Peyer's patch (tissue), 4 donors: ENCODE measurements at regions not wholly inside any gene's neighbourhood (a gene's known extent, or its start where the extent isn't known, plus 50 kb on each side); places are given as distances from the start of the nearest gene placed in this dataset.

Source experiments
- DNase-seq, 3 donors: peaks; one replicate each; pipeline ENCODE4 v3.0.0-alpha.2; 2017 to 2019
- H3K27ac ChIP-seq, 4 donors: fragments of 200-600 bp; sonication (generic); one replicate each; pipeline ENCODE4 v1.5.1; 2016 to 2019
- H3K27me3 ChIP-seq, 2 donors: fragments of 200-600 bp; sonication (generic); one replicate each; pipeline ENCODE4 v1.5.1; 2019
- H3K36me3 ChIP-seq, 3 donors: fragments of 200-600 bp; sonication (generic); one replicate each; pipeline ENCODE4 v1.5.1; 2016 to 2019
- H3K4me1 ChIP-seq, 4 donors: fragments of 200-600 bp; sonication (generic); one replicate each; pipeline ENCODE4 v1.5.1; 2016 to 2019
- H3K4me3 ChIP-seq, 4 donors: fragments of 200-600 bp; sonication (generic); 1 replicate in 3 of 4; 2 replicates in 1 of 4; pipeline ENCODE4 v1.5.1; 2016 to 2019; ENCODE audit warnings: mild to moderate bottlenecking in 1 of 4
- H3K9me3 ChIP-seq, 4 donors: fragments of 200-600 bp; sonication (generic); one replicate each; pipeline ENCODE4 v1.5.1; 2016 to 2019; ENCODE audit warnings: mild to moderate bottlenecking in 1 of 4
- POLR2A ChIP-seq, 2 donors: fragments of 450-650 bp; IDR thresholded peaks; one replicate each; pipeline ENCODE4 v1.5.1; 2017; ENCODE audit warnings: antibody characterized with exemption in 2 of 2, mild to moderate bottlenecking in 2 of 2, moderate library complexity in 2 of 2
- TF ChIP-seq, protein P1 (sequence below), 6 experiments: fragments of 450-650 bp in 4 of 6; fragments of 200-600 bp in 2 of 6; sonication (generic) in 1 of 6; IDR thresholded peaks; one replicate each; pipeline ENCODE4 v1.5.1; 2017 to 2019; ENCODE audit warnings: antibody characterized with exemption in 6 of 6, mild to moderate bottlenecking in 3 of 6, moderate library complexity in 1 of 6

DNA sequence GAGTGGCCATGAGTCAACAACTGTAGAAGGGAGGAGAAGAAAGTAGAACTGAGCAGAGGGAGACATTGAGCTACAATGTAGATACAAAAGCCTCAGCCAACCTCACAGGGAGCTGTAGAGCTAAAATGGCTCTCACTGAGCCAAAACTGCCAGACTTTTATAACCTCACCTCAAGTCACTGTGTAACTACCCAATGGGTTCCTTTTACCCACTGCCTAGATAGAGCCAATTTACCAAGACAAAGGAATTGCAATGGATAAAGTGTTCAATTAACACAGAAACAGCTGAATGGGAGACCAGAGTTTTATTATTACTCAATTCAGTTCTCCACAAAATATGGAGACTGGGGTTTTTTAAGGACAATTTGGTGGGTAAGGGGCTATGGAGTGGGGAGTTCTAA lies 938.9 kb upstream of the GRIA3 start:
- no peak overlapping the region for H3K27ac ChIP-seq
- no peak for TF ChIP-seq POLR2A (IDR thresholded peaks at IDR 0.05)
- TF ChIP-seq, protein P1, sequence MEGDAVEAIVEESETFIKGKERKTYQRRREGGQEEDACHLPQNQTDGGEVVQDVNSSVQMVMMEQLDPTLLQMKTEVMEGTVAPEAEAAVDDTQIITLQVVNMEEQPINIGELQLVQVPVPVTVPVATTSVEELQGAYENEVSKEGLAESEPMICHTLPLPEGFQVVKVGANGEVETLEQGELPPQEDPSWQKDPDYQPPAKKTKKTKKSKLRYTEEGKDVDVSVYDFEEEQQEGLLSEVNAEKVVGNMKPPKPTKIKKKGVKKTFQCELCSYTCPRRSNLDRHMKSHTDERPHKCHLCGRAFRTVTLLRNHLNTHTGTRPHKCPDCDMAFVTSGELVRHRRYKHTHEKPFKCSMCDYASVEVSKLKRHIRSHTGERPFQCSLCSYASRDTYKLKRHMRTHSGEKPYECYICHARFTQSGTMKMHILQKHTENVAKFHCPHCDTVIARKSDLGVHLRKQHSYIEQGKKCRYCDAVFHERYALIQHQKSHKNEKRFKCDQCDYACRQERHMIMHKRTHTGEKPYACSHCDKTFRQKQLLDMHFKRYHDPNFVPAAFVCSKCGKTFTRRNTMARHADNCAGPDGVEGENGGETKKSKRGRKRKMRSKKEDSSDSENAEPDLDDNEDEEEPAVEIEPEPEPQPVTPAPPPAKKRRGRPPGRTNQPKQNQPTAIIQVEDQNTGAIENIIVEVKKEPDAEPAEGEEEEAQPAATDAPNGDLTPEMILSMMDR (IDR thresholded peaks at IDR 0.05): no peak

GRCh38 chrX:122245943-122246342 lies 938.1 kb upstream of the GRIA3 start:
- TF ChIP-seq, protein P1 (IDR thresholded peaks at IDR 0.05): no peak
- TF ChIP-seq POLR2A (IDR thresholded peaks at IDR 0.05): no peak
- Histone ChIP-seq H3K4me1 (no peaks in the 10 kb centered on the region), H3K36me3 (no peaks in the 10 kb centered on the region), H3K27me3 (no peaks in the 10 kb centered on the region), H3K27ac (no peak overlapping the region), H3K9me3 (no peaks in the 10 kb centered on the region), H3K4me3 (no peak overlapping the region)
- no peak for DNase-seq

More for the DNA sequence above, 938.9 kb upstream of the GRIA3 start:
- H3K9me3 ChIP-seq: no peaks in the 10 kb centered on the region
- no peak for DNase-seq
- no peak overlapping the region for H3K4me3 ChIP-seq
- H3K27me3 ChIP-seq: no peaks in the 10 kb centered on the region
- H3K4me1 ChIP-seq: no peaks in the 10 kb centered on the region
- no peaks in the 10 kb centered on the region for H3K36me3 ChIP-seq

DNA sequence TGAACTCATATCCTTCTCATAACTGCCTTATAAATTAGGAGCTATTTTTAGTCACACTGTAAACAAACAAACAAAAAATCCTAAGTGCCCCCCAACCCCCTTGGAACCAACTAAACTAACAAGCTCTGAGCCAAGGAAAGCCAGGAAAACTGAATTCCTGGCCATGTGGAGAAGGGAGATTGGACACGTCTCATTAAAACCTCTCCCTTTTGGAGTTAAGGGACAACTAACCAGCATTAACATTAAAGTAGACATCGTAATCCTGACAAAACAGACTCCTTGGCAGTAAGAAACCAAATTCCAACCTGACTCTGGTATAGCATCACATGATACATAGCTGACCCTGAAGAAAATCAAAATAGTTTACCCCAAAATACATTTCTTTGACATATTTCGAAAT lies 937.1 kb upstream of the GRIA3 start:
- Histone ChIP-seq H3K4me3 (no peak overlapping the region), H3K27ac (no peak overlapping the region), H3K27me3 (no peaks in the 10 kb centered on the region), H3K4me1 (no peaks in the 10 kb centered on the region), H3K36me3 (no peaks in the 10 kb centered on the region), H3K9me3 (no peaks in the 10 kb centered on the region)
- no peak for TF ChIP-seq POLR2A (IDR thresholded peaks at IDR 0.05)
- TF ChIP-seq, protein P1 (IDR thresholded peaks at IDR 0.05): no peak
- no peak for DNase-seq

DNA sequence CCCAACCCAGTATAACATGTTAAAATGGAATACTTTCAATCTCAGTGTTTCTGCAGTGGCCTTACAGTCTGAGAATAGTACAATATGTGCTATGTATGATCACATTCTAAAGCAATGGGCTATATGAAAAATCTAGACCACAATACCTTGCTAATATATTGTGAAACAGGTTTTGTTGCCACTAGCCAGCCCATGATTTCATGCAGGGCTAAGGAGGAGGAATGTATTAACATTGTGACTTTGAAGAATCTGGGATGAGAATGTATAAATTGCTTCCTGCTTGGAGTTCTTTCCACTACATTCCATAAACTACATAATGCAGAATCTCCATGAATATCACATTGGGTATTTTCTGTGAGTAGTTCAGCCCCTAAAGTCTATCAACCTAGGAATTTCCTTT lies 935.4 kb upstream of the GRIA3 start:
- Histone ChIP-seq H3K9me3 (no peaks in the 10 kb centered on the region), H3K4me3 (no peak overlapping the region), H3K27ac (no peak overlapping the region), H3K27me3 (no peaks in the 10 kb centered on the region), H3K4me1 (no peaks in the 10 kb centered on the region), H3K36me3 (no peaks in the 10 kb centered on the region)
- TF ChIP-seq, protein P1 (IDR thresholded peaks at IDR 0.05): no peak
- no peak for TF ChIP-seq POLR2A (IDR thresholded peaks at IDR 0.05)
- no peak for DNase-seq

GRCh38 chrX:122252454-122252853 lies 931.6 kb upstream of the GRIA3 start:
- no peak for DNase-seq

More at GRCh38 chrX:122252454-122252853, 931.6 kb upstream of the GRIA3 start:
- Histone ChIP-seq H3K36me3 (no peaks in the 10 kb centered on the region), H3K9me3 (no peaks in the 10 kb centered on the region), H3K27ac (no peak overlapping the region), H3K4me3 (no peak overlapping the region), H3K27me3 (no peaks in the 10 kb centered on the region), H3K4me1 (no peaks in the 10 kb centered on the region)
- TF ChIP-seq, protein P1 (IDR thresholded peaks at IDR 0.05): no peak
- no peak for TF ChIP-seq POLR2A (IDR thresholded peaks at IDR 0.05)
